Gastroesophageal sphincter (tissue), 3 donors: ENCODE measurements at regions not wholly inside any gene's neighbourhood (a gene's known extent, or its start where the extent isn't known, plus 50 kb on each side); places are given as distances from the start of the nearest gene placed in this dataset.

Experiments
- CTCF ChIP-seq, 4 experiments: fragments of 200-600 bp in 2 of 4; fragments of 450-650 bp in 2 of 4; sonication (generic) in 1 of 4; IDR thresholded peaks; one replicate each; pipeline ENCODE4 v1.5.1; 2017 to 2019; ENCODE audit warnings: antibody characterized with exemption in 4 of 4, mild to moderate bottlenecking in 2 of 4, moderate library complexity in 2 of 4
- EP300 ChIP-seq: sonication (generic); formaldehyde crosslinking; IDR thresholded peaks from one replicate; pipeline ENCODE4 v1.6.1; 2017; ENCODE audit warnings: antibody characterized with exemption, mild to moderate bottlenecking
- POLR2A ChIP-seq, 2 donors: fragments of 450-650 bp; IDR thresholded peaks; one replicate each; pipeline ENCODE4 v1.6.1; 2017; ENCODE audit warnings: antibody characterized with exemption in 2 of 2, mild to moderate bottlenecking in 2 of 2, moderate library complexity in 1 of 2
- POLR2AphosphoS5 ChIP-seq: sonication (generic); formaldehyde crosslinking; IDR thresholded peaks from one replicate; pipeline ENCODE4 v1.6.1; 2017; ENCODE audit warnings: antibody characterized with exemption

GRCh38 chr22:27679176-27679575 lies 122.4 kb downstream of the MN1 start:
- TF ChIP-seq EP300 (no peak), CTCF (IDR thresholded peaks at IDR 0.05) (no peak), POLR2A (IDR thresholded peaks at IDR 0.05) (no peak), POLR2AphosphoS5 (no peak)
